NK-92 treated with Interleukin-12 subunit alpha and Interleukin-12 subunit beta, amount 100 ng/mL, for 24 hours (cell line): ENCODE measurements at regions not wholly inside any gene's neighbourhood (a gene's known extent, or its start where the extent isn't known, plus 50 kb on each side); places are given as distances from the start of the nearest gene placed in this dataset.
"Not testable (repeated sequence)": the region's sequence is repeated elsewhere in the genome, so short reads cannot be mapped to it uniquely, and the experiment has no call there.

Experiments used
- DNase-seq: peaks from one replicate; lab custom pipeline; 2025; lab: John Stamatoyannopoulos, UW

DNA sequence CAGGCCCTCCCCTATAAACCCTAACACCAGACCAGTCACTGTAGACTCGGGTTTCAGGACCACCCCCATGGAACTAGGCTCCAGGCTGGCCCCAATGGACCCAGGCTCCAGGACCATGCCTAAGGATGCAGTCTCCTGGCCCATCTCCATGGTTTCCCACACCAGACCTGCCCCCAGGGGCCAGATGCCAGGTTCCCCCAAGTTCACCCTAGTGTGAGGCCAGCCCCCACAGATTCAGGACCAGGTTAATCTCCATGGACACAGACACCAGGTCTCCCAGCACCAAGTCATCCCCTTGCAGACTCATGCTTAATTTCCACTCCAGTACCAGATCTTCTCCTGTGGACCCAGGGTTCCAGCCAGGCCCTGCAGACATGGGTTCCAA, 103.8 kb upstream of the LANCL2 start:
- no peak for DNase-seq

DNA sequence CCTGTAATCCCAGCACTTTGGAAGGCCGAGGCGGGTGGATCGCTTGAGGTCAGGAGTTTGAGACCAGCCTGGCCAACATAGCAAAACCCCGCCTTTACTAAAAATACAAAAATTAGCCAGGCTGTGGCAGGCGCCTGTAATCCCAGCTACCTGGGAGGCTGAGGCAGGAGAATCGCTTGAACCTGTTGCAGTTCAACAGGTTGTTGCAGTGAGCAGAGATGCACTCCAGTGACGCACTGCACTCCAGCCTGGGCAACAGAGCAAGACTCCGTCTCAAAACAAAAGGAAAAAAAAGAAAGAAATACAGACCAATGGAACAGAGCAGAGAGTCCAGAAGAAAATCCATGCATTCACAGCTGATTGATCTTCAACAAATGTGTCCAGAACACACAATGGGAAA, 99.8 kb upstream of the LANCL2 start:
- not testable (repeated sequence) for DNase-seq

DNA sequence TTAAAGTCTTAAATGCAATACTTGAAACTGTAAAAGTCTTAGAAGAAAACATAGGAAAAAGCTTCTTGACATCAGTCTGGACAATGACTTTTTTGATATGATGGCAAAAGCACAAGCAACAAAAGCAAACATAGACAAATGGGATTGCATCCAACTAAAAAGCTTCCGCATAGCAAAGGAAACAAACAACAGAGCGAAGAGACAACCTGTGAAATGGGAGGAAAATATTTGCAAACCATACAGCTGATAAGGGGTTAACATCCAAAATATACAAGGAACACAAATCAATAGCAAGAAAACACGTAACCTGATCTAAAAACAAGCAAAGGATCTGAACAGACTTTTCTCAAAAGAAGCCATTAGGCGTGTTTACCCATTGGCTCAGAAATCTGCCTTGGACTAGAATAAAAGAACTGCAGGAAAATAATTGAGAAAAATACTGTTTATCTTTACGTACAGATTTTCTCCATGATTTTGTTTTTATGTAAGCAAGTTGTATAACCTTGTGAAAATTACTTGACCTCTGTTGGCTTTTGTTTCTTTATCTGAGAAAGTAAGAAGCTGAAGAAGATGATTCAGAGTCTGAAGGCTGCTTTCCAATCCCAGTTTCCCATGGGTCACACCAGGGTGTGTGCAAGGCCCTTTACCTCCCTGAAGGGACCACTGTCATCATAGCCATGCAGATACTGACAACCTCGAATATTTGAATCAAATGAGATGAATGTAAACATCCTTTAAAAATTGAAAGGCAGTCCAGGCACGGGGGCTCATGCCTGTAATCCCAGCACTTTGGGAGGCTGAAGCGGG, 99.1 kb upstream of the LANCL2 start:
- DNase-seq: no peak

DNA sequence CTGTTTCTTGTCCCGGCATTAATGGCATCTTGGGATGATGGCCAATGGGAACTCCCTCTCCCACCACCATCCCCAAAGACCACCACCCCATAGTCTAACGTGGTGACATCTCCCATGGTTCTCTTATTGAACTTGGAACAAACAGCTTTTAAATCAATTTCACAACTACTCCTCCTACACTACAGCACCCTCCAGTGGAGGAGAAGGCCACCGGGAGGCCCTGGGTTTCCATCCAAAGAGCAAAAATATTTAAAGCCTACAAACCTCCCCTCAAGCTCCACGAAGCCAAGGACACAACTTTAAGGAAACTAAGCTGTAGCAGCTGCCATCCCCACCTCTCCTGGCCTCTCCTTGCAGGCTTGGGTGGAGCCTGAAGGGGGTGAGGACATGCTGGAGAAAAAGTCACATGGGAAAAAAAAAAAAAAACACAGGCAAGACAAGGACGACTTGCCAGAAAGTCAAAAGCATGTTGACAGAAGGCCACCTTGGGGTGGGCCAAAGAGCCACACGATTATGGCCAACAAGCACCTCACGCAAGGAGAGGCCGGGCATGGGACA, 94.0 kb upstream of the LANCL2 start:
- no peak for DNase-seq

GRCh38 chr7:55271661-55272060, 93.5 kb upstream of the LANCL2 start:
- DNase-seq: no peak

- DNase-seq: no peak
Observed at GRCh38 chr7:55272328-55272727, 92.8 kb upstream of the LANCL2 start.

DNA sequence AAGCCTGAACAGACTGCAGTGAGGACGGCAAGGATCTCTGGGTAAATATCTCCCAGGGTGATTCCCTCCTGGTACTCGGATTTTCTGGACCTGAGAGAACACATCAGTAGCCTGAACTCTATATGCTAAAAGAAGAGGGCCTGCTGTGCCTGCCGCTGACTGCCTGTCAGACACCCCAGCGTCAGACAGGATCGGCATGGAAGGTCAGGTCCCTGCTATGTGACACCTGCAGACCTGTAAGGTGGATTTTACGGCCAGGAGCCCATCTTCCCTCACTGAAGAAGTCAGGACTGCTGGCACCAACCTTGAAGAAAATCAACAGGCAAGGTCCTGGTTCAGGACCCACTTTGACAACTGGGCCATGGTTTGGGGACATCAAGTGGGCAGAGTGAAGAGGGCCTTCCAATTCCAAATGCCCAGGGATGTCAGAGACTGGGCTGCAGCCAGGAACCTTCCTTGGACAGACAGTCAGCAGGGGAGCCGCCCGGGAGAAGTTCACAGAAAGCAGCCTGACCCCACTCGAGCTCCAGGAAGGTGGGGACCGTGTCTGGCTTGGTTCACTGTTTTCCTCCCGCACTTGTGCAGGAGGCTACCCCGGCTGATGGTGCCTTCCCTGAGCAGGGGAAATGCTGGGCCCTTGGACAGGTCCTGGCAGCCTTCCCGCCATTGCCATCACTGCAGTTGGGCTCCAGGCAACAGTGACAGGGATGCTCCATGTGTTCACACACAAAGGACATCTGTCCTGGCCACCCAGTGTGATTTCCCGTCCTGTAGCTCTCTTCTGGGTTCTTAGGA, 91.8 kb upstream of the LANCL2 start:
- no peak for DNase-seq

- DNase-seq: no peak
Observed at GRCh38 chr7:55274156-55274555, 91.0 kb upstream of the LANCL2 start.

DNA sequence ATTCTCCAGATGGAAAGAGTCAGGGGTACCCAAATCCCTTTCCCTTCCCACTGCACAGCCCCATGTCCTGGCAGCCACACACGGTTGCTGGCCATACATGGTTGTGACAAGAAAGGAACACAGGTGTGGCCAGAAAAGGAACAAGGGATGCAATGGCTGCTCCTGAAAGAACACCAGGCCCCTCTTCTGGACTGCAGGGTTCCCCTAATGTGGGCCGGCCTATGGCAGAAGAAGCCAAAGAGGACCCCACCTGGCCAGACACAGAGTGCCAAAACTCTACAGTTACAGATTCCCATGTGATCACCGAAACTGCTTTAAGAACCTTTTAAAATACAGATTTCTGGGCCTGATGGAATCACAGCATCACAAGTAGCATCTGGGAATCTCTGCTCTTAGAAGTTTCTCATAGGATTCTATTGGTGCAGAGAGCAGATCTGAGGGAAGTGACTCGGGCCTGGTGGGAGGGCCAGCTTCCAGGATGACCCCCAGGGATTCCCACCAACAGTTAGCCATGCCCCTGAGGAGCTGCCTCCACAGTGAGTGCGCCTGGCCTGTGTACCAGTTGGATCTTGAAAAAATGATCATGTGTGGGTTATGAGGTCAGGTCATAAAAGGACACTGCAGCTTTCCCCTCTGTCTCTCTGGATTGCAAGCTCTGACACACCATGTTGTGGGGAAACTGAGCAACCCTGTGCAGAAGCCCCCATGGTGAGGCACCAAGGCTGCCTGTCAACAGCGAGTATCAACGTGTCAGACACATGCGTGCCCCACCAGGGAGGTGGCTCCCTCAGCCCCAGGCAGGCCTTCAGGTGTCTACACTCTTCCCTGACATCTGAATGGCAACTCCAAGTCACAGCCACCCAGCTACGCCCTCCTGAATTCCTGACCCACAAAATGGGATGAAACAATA, 89.6 kb upstream of the LANCL2 start:
- DNase-seq: no peak

DNA sequence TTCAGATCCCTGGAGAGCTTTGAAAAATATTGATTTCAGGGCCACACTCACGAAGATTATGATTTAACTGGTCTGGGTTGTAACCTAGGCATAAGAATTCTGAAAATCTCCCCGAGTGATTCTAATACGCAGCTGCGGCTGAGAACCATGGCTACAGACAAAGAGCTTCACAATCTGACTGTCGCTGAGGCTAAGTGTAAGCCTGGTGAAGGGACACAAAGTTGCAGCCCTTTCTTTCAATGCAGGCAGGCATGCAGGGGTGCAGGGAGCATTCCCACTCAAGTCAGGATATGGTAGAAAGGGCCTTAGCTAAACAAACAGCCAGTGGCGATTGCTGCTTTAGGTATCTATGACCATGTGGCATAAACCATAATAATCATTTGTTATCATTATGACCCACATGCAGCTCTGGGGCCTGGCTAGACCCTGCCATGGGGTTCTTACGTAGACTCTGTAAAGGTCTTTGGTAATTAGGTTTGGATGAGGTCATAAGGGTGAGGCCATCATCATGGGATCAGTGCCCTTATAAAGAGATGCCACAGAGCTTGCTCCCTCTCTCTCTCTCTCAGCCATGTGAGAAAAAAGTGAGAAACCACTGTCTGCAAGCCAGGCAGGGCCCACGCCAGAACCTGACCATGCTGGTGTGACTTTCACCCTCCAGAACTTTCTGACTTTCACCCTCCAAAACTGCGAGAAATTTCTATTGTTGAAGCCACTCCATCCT, 88.4 kb upstream of the LANCL2 start:
- DNase-seq: no peak

- DNase-seq: no peak
Observed at GRCh38 chr7:55277916-55278315, 87.2 kb upstream of the LANCL2 start.

GRCh38 chr7:55278321-55278720, 86.8 kb upstream of the LANCL2 start:
- DNase-seq: no peak

DNA sequence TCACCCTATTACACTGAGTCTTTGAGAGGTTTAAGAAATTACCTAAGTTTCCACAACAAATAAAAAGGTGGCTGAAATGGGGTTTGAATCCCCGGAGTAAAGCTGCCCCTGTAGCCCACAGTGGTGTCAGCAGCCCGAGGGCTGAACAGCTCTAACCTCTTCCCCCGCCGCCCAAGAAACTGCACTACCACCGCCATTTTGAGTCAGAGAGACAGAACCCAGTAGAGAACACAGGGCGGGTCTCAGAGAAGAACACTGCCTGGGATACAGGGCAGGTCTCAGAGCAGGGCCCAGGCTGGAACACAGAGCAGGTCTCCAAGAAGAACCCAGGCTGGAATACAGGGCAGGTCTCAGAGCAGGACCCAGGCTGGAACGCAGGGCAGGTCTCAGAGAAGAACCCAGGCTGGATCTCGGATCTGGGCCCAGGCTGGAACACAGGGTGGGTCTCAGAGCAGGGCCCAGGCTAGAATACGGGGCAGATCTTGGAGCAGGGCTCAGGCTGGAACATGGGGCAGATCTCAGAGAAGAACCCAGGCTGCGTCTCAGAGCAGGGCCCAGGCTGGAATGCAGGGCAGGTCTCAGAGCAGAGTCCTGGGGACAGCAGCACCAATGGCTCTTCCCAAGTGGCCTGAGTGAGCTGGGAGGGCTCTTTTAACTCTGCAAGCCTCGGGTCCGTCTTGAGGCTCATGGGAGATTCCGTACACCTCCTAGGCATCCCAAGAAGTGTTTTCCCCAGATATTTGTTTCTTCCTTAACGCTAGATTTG, 85.9 kb upstream of the LANCL2 start:
- no peak for DNase-seq

DNA sequence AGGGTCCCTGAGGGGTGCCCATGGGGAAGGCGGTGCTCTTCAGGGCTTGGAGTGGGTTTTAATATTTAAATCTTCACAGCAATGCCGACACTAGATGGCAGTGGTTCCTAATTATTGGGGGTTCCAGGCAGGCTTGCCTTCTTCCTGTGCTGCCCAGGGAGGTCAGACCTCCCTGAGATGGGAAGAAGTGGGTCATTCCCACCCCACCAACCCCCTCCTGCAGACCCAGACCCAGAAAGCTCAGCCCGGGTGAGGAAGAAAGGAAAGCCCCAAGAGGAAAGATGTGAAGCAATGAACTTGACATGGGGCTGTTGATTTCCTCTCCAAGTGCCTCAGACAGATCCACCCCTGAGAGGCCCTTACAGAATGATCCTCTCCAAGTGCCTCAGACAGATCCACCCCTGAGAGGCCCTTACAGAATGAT, 85.1 kb upstream of the LANCL2 start:
- peak; percentile 23 for DNase-seq

- no peak for DNase-seq
Observed at GRCh38 chr7:55285665-55286064, 79.5 kb upstream of the LANCL2 start.

GRCh38 chr7:55286666-55287065, 78.5 kb upstream of the LANCL2 start:
- DNase-seq: no peak

- DNase-seq: no peak
Observed at GRCh38 chr7:55288070-55288824, 76.9 kb upstream of the LANCL2 start.

- DNase-seq: no peak
Observed at GRCh38 chr7:55296070-55296469, 69.1 kb upstream of the LANCL2 start.

DNA sequence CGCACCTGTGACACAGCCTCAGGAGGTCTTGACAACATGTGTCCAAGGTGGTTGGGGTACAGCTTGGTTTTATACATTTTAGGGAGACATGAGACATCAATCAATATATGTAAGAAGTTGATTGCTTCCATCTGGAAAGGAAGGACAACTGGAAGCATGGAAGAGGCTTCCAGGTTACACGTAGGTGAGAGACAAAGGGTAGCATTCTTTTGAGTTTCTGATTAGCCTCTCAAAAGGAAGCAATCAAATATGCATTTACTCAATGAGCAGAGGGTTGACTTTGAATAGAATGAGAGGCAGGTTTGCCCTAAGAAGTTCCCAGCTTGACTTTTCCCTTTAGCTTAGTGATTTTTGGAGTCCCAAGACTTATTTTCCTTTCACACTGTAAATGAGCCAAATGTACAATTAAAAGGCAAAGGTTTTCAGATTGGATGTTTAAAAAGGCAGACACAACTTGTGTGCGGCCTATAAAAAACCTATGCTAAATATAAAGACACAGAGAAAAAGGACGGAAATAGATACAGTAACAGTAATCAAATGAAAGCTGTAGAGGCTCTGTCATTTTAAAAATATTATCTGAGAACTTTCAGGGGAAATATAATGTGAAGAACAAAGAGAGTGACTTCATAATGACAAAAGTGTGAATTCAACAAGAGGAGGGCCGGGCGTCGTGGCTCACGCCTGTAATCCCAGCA, 65.7 kb upstream of the LANCL2 start:
- no peak for DNase-seq
